OCI-LY1 (cell line): ENCODE measurements at regions not wholly inside any gene's neighbourhood (a gene's known extent, or its start where the extent isn't known, plus 50 kb on each side); places are given as distances from the start of the nearest gene placed in this dataset.

Experiments
- EZH2 ChIP-seq: fragments of 200-600 bp; sonication (generic), shearing (Covaris generic); IDR thresholded peaks from 2 replicates; pipeline ENCODE4 v1.8.0; 2017; ENCODE audit warnings: borderline replicate concordance, mixed run types, mild to moderate bottlenecking, antibody characterized with exemption, low read length, moderate library complexity, mixed read lengths
- TF ChIP-seq, protein P1 (sequence below): fragments of 200-600 bp; sonication (generic), shearing (Covaris generic); IDR thresholded peaks from 2 replicates; pipeline ENCODE4 v1.5.1; 2017; ENCODE audit warnings: mild to moderate bottlenecking, antibody characterized with exemption, low read length, moderate library complexity, mixed read lengths

- TF ChIP-seq, protein P1, sequence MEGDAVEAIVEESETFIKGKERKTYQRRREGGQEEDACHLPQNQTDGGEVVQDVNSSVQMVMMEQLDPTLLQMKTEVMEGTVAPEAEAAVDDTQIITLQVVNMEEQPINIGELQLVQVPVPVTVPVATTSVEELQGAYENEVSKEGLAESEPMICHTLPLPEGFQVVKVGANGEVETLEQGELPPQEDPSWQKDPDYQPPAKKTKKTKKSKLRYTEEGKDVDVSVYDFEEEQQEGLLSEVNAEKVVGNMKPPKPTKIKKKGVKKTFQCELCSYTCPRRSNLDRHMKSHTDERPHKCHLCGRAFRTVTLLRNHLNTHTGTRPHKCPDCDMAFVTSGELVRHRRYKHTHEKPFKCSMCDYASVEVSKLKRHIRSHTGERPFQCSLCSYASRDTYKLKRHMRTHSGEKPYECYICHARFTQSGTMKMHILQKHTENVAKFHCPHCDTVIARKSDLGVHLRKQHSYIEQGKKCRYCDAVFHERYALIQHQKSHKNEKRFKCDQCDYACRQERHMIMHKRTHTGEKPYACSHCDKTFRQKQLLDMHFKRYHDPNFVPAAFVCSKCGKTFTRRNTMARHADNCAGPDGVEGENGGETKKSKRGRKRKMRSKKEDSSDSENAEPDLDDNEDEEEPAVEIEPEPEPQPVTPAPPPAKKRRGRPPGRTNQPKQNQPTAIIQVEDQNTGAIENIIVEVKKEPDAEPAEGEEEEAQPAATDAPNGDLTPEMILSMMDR: no peak
- TF ChIP-seq EZH2: no peak
Observed at GRCh38 chr16:8483396-8483795, 106.9 kb downstream of the TMEM114 start.
